HCT116 (cell line): ENCODE measurements at regions not wholly inside any gene's neighbourhood (a gene's known extent, or its start where the extent isn't known, plus 50 kb on each side); places are given as distances from the start of the nearest gene placed in this dataset.

Source experiments
- ATAC-seq: fragments of 200-7000 bp; cut with Tn5 transposase; 2 replicates; pipeline ENCODE4 v1.9.1; 2020; ENCODE audit warnings: mild to moderate bottlenecking, moderate library complexity
- BruUV-seq: library from RNA; stranded (reverse); fragments of 400-500 nt; replicated peaks from 2 replicates; lab custom pipeline; 2021; lab: Mats Ljungman, UMichigan
- CTCF ChIA-PET: fragments of 300-600 bp; sonication (Branson Sonifier 250); formaldehyde crosslinking; loops from one replicate; lab custom pipeline; 2021; ENCODE audit warnings: antibody characterized with exemption; lab: Charles Lee
- POLR2A ChIA-PET: fragments of 300-600, 350-600 bp; sonication (Branson Sonifier 250); formaldehyde crosslinking; loops from one replicate; lab custom pipeline; 2021; ENCODE audit warnings: antibody characterized with exemption; lab: Charles Lee
- RAD21 ChIA-PET, 2 experiments: fragments of 300-600 bp; sonication (Branson Sonifier 250); formaldehyde crosslinking; loops; one replicate each; lab custom pipeline; 2023; ENCODE audit warnings: low total read pairs in 2 of 2; ENCODE audit not compliant: uncharacterized antibody in 2 of 2, unreplicated experiment in 2 of 2, low non-redundant PET in 1 of 2; lab: Charles Lee
- DNase-seq: peaks from one replicate; pipeline ENCODE4 v3.0.0-alpha.2; 2010; ENCODE audit warnings: low read depth, low spot score
- H2AFZ ChIP-seq: fragments of 200-600 bp; shearing (Covaris generic), sonication (generic); 2 replicates; pipeline ENCODE4 v1.6.1; 2017; ENCODE audit warnings: low read depth, mixed run types, mixed read lengths, antibody characterized with exemption, low read length; ENCODE audit not compliant: poor library complexity, severe bottlenecking
- H3K27ac ChIP-seq: 2 replicates; pipeline ENCODE4 v1.5.1; 2012; ENCODE audit warnings: low read depth, low read length
- H3K27me3 ChIP-seq: fragments of 200-600 bp; sonication (generic); 2 replicates; pipeline ENCODE4 v1.6.1; 2016; ENCODE audit warnings: mixed run types, low read length, mixed read lengths; ENCODE audit not compliant: insufficient read depth
- H3K36me3 ChIP-seq, 2 experiments: fragments of 200-500 bp in 1 of 2; fragments of 200-600 bp in 1 of 2; sonication (Bioruptor generic) in 1 of 2; sonication (generic) in 1 of 2; 2 replicates each; pipeline versions ENCODE4 v1.5.1 to v1.6.1; 2014 to 2016; ENCODE audit warnings: low read length in 2 of 2, inconsistent platforms in 1 of 2, mixed read lengths in 1 of 2, mixed run types in 1 of 2; ENCODE audit not compliant: insufficient read depth in 2 of 2, control insufficient read depth in 1 of 2
- H3K4me1 ChIP-seq, 2 experiments: fragments of 200-600 bp in 1 of 2; sonication (generic) in 1 of 2; 2 replicates each; pipeline versions ENCODE4 v1.5.1 to v1.6.1; 2012 to 2017; ENCODE audit warnings: low read length in 2 of 2, inconsistent platforms in 1 of 2, mild to moderate bottlenecking in 1 of 2, mixed read lengths in 1 of 2, mixed run types in 1 of 2, moderate library complexity in 1 of 2; ENCODE audit not compliant: insufficient read depth in 2 of 2, control insufficient read depth in 1 of 2
- H3K4me2 ChIP-seq: fragments of 200-600 bp; sonication (generic); 2 replicates; pipeline ENCODE4 v1.6.1; 2017; ENCODE audit warnings: mixed run types, low read length, mixed read lengths
- H3K4me3 ChIP-seq, 2 experiments: fragments of 200-600 bp in 1 of 2; sonication (generic) in 1 of 2; replicated peaks in 1 of 2; 2 replicates each; pipeline ENCODE4 v1.5.1; 2011 to 2016; ENCODE audit warnings: low read length in 2 of 2, control low read depth in 1 of 2, low read depth in 1 of 2, mild to moderate bottlenecking in 1 of 2, mixed read lengths in 1 of 2, mixed run types in 1 of 2
- H3K79me2 ChIP-seq: fragments of 200-600 bp; sonication (generic); 2 replicates; pipeline ENCODE4 v1.6.1; 2017; ENCODE audit warnings: mild to moderate bottlenecking, mixed run types, low read length, moderate library complexity, mixed read lengths; ENCODE audit not compliant: insufficient read depth
- H3K9ac ChIP-seq: fragments of 200-600 bp; sonication (generic); 2 replicates; pipeline ENCODE4 v1.6.1; 2016; ENCODE audit warnings: low read length, mixed read lengths
- H3K9me2 ChIP-seq: fragments of 200-600 bp; sonication (generic), shearing (Covaris generic); 2 replicates; pipeline ENCODE4 v1.6.1; 2017; ENCODE audit warnings: mixed run types, mild to moderate bottlenecking, moderate library complexity; ENCODE audit not compliant: insufficient read depth
- H3K9me3 ChIP-seq, 2 experiments: fragments of 200-500 bp in 1 of 2; fragments of 200-600 bp in 1 of 2; sonication (Bioruptor generic) in 1 of 2; sonication (generic) in 1 of 2; 2 replicates each; pipeline ENCODE4 v1.6.1; 2014 to 2017; ENCODE audit warnings: low read length in 2 of 2, mixed read lengths in 2 of 2, inconsistent platforms in 1 of 2, low read depth in 1 of 2, mild to moderate bottlenecking in 1 of 2, mixed run types in 1 of 2, moderate library complexity in 1 of 2; ENCODE audit not compliant: control insufficient read depth in 1 of 2, insufficient read depth in 1 of 2
- H4K20me1 ChIP-seq: fragments of 200-600 bp; sonication (generic), shearing (Covaris generic); 2 replicates; pipeline ENCODE4 v1.6.1; 2017; ENCODE audit warnings: mixed run types, mild to moderate bottlenecking, moderate library complexity; ENCODE audit not compliant: insufficient read depth
- CEBPB ChIP-seq: IDR thresholded peaks from 2 replicates; pipeline ENCODE4 v1.6.1; 2012; ENCODE audit warnings: low read depth
- EGR1 ChIP-seq: IDR thresholded peaks from 2 replicates; pipeline ENCODE4 v1.6.1; 2012; ENCODE audit warnings: low read depth
- ELF1 ChIP-seq: IDR thresholded peaks from 2 replicates; pipeline ENCODE4 v1.6.1; 2012; ENCODE audit warnings: low read depth, borderline replicate concordance
- EZH2 ChIP-seq: fragments of 200-600 bp; sonication (generic); IDR thresholded peaks from 2 replicates; pipeline ENCODE4 v1.6.1; 2017; ENCODE audit warnings: antibody characterized with exemption, mixed run types
- EZH2phosphoT487 ChIP-seq: fragments of 200-600 bp; IDR thresholded peaks from 2 replicates; pipeline ENCODE4 v1.6.1; 2018; ENCODE audit warnings: antibody characterized with exemption, borderline replicate concordance
- JUND ChIP-seq: IDR thresholded peaks from 2 replicates; pipeline ENCODE4 v1.6.1; 2012
- POLR2A ChIP-seq: IDR thresholded peaks from 2 replicates; pipeline ENCODE4 v1.7.0; 2011; ENCODE audit warnings: borderline replicate concordance; ENCODE audit not compliant: insufficient read depth, insufficient read length; ENCODE audit errors: extremely low read depth
- RAD21 ChIP-seq: IDR thresholded peaks from 2 replicates; pipeline ENCODE4 v1.6.1; 2012; ENCODE audit warnings: low read depth, mild to moderate bottlenecking
- SRF ChIP-seq: IDR thresholded peaks from 2 replicates; pipeline ENCODE4 v1.6.1; 2012; ENCODE audit warnings: low read depth
- YY1 ChIP-seq: IDR thresholded peaks from 2 replicates; pipeline ENCODE4 v1.6.1; 2011; ENCODE audit warnings: low read length, low read depth, moderate library complexity, mild to moderate bottlenecking; ENCODE audit not compliant: insufficient replicate concordance; ENCODE audit errors: extremely low read depth
- ZNF274 ChIP-seq: fragments of 200-500 bp; sonication (Bioruptor generic); IDR thresholded peaks from 2 replicates; pipeline ENCODE4 v1.6.1; 2014; ENCODE audit warnings: mild to moderate bottlenecking, low read depth, low read length, inconsistent platforms
- intact Hi-C: fragments of 100-400 bp; cut with micrococcal nuclease; formaldehyde crosslinking; loops from 2 replicates; pipeline ENCODE4 v1.10.0; 2022
- TF ChIP-seq, protein P1 (sequence below): IDR thresholded peaks from 2 replicates; pipeline ENCODE4 v1.6.1; 2012; ENCODE audit warnings: low read depth

GRCh38 chr12:130009961-130010360, 106.1 kb upstream of the TMEM132D start:
- ChIA-PET RAD21 (no interaction called here), POLR2A (no interaction called here)
- Histone ChIP-seq H2AFZ (no peak overlapping the region), H3K79me2 (no peaks in the 10 kb centered on the region), H3K9me3 (peaks cover 4 to 8% of the 10 kb centered on the region in 2 experiments; a peak in 2 of 4 replicates), H3K36me3 (no peaks in the 10 kb centered on the region), H3K9ac (no peak overlapping the region), H3K4me1 (no peaks in the 10 kb centered on the region), H4K20me1 (no peaks in the 10 kb centered on the region), H3K27me3 (no peaks in the 10 kb centered on the region)
- ATAC-seq: no peak
- DNase-seq: no peak
- TF ChIP-seq RAD21 (no peak), EGR1 (no peak), SRF (no peak), JUND (no peak), YY1 (no peak), ELF1 (no peak), CEBPB (no peak), POLR2A (no peak), EZH2 (no peak), EZH2phosphoT487 (no peak), ZNF274 (no peak)
- TF ChIP-seq, protein P1, sequence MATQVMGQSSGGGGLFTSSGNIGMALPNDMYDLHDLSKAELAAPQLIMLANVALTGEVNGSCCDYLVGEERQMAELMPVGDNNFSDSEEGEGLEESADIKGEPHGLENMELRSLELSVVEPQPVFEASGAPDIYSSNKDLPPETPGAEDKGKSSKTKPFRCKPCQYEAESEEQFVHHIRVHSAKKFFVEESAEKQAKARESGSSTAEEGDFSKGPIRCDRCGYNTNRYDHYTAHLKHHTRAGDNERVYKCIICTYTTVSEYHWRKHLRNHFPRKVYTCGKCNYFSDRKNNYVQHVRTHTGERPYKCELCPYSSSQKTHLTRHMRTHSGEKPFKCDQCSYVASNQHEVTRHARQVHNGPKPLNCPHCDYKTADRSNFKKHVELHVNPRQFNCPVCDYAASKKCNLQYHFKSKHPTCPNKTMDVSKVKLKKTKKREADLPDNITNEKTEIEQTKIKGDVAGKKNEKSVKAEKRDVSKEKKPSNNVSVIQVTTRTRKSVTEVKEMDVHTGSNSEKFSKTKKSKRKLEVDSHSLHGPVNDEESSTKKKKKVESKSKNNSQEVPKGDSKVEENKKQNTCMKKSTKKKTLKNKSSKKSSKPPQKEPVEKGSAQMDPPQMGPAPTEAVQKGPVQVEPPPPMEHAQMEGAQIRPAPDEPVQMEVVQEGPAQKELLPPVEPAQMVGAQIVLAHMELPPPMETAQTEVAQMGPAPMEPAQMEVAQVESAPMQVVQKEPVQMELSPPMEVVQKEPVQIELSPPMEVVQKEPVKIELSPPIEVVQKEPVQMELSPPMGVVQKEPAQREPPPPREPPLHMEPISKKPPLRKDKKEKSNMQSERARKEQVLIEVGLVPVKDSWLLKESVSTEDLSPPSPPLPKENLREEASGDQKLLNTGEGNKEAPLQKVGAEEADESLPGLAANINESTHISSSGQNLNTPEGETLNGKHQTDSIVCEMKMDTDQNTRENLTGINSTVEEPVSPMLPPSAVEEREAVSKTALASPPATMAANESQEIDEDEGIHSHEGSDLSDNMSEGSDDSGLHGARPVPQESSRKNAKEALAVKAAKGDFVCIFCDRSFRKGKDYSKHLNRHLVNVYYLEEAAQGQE: no peak
- TF ChIP-seq, all 23 proteins: peak for 0
- Histone ChIP-seq H3K9me2 (no peaks in the 10 kb centered on the region), H3K27ac (no peak overlapping the region), H3K4me3 (no peak overlapping the region), H3K4me2 (no peak overlapping the region)
- CTCF ChIA-PET: no interaction called here
- intact Hi-C loops: loop anchor here (5.0 kb wide), 1 partner anchor 1228 kb away; no protein-coding TSS in a partner anchor
- no TSS peak for BruUV-seq
